AG09309 (cell line): ENCODE measurements at regions not wholly inside any gene's neighbourhood (a gene's known extent, or its start where the extent isn't known, plus 50 kb on each side); places are given as distances from the start of the nearest gene placed in this dataset.

ENCODE experiments used
- DNase-seq: peaks from one replicate; pipeline ENCODE4 v3.0.0-alpha.2; 2010; ENCODE audit warnings: low read depth
- H3K4me3 ChIP-seq: 2 replicates; pipeline ENCODE4 v1.5.1; 2011; ENCODE audit warnings: mild to moderate bottlenecking, low read depth, low read length, moderate library complexity; ENCODE audit not compliant: control insufficient read depth
- CTCF ChIP-seq: IDR thresholded peaks from 2 replicates; pipeline ENCODE4 v1.5.1; 2011; ENCODE audit warnings: mild to moderate bottlenecking, low read depth, low read length, inconsistent platforms; ENCODE audit not compliant: insufficient read depth, control insufficient read depth; ENCODE audit errors: missing control alignments

- TF ChIP-seq CTCF, result no peak
- DNase-seq, result no peak
- no peak overlapping the region for H3K4me3 ChIP-seq
Observed at GRCh38 chr18:76589866-76590265, 94.8 kb upstream of the ZNF516 start.

- no peak for TF ChIP-seq CTCF
- DNase-seq, result no peak
Observed at GRCh38 chr18:76589316-76589715, 94.3 kb upstream of the ZNF516 start.

GRCh38 chr18:76588601-76589226 lies 93.7 kb upstream of the ZNF516 start:
- no peak for TF ChIP-seq CTCF
- no peak for DNase-seq
- no peak overlapping the region for H3K4me3 ChIP-seq

More at GRCh38 chr18:76589316-76589715, 94.3 kb upstream of the ZNF516 start:
- no peak overlapping the region for H3K4me3 ChIP-seq

GRCh38 chr18:76587879-76588271 lies 92.8 kb upstream of the ZNF516 start:
- H3K4me3 ChIP-seq, result no peak overlapping the region
- DNase-seq, result no peak
- no peak for TF ChIP-seq CTCF

- DNase-seq, result no peak
- no peak overlapping the region for H3K4me3 ChIP-seq
- no peak for TF ChIP-seq CTCF
Observed at GRCh38 chr18:76587147-76587878, 92.3 kb upstream of the ZNF516 start.

GRCh38 chr18:76584414-76585310 lies 89.6 kb upstream of the ZNF516 start:
- TF ChIP-seq CTCF, result no peak
- H3K4me3 ChIP-seq, result no peak overlapping the region
- no peak for DNase-seq
